AG04450 (cell line): ENCODE measurements at regions not wholly inside any gene's neighbourhood (a gene's known extent, or its start where the extent isn't known, plus 50 kb on each side); places are given as distances from the start of the nearest gene placed in this dataset.

ENCODE experiments used
- CTCF ChIA-PET: fragments of 300-600, 350-600 bp; formaldehyde crosslinking; extraction: SDS; loops from one replicate; lab custom pipeline; 2022; ENCODE audit warnings: antibody characterized with exemption, inconsistent platforms; lab: Charles Lee
- POLR2A ChIA-PET: fragments of 350-600 bp; formaldehyde crosslinking; extraction: SDS; loops from one replicate; lab custom pipeline; 2021; ENCODE audit warnings: antibody characterized with exemption, inconsistent platforms; lab: Yijun Ruan, JAX
- DNase-seq: peaks from one replicate; pipeline ENCODE4 v3.0.0-alpha.2; 2011; ENCODE audit warnings: low read depth, low spot score
- H3K27ac ChIP-seq: one replicate; pipeline ENCODE4 v1.5.1; 2012; ENCODE audit warnings: low read depth, low read length, control low read depth
- H3K27me3 ChIP-seq: one replicate; pipeline ENCODE4 v1.6.0; 2012; ENCODE audit warnings: low read length; ENCODE audit not compliant: control insufficient read depth, insufficient read depth
- H3K4me3 ChIP-seq: 2 replicates; pipeline ENCODE4 v1.5.1; 2011; ENCODE audit warnings: mild to moderate bottlenecking, low read depth, low read length, control low read depth
- H3K9me3 ChIP-seq: 2 replicates; pipeline ENCODE4 v1.5.1; 2012; ENCODE audit warnings: low read length; ENCODE audit not compliant: control insufficient read depth, insufficient read depth
- CTCF ChIP-seq: IDR thresholded peaks from 2 replicates; pipeline ENCODE4 v1.5.1; 2011; ENCODE audit warnings: low read depth, low read length, control low read depth, inconsistent platforms

GRCh38 chr22:47297261-47298016, 535.0 kb downstream of the TBC1D22A start:
- DNase-seq: no peak
- H3K27ac ChIP-seq: no peak overlapping the region
- no peak for TF ChIP-seq CTCF
- ChIA-PET POLR2A (no interaction called here), CTCF (no interaction called here)
- H3K9me3 ChIP-seq: peaks cover 17% of the 10 kb centered on the region
- no peak overlapping the region for H3K4me3 ChIP-seq
- H3K27me3 ChIP-seq: no peaks in the 10 kb centered on the region

- Histone ChIP-seq H3K4me3 (no peak overlapping the region), H3K27ac (no peak overlapping the region), H3K27me3 (no peaks in the 10 kb centered on the region), H3K9me3 (peaks cover 17% of the 10 kb centered on the region)
- ChIA-PET CTCF (interaction anchor here (0.6 to 0.7 kb wide), 2 partner anchors 10 to 11 kb away, joined by 3 to 5 read pairs; no protein-coding TSS in a partner anchor), POLR2A (no interaction called here)
- no peak for DNase-seq
- TF ChIP-seq CTCF: no peak
Measured at GRCh38 chr22:47296405-47297260, 534.2 kb downstream of the TBC1D22A start.

- ChIA-PET POLR2A (no interaction called here), CTCF (interaction anchor here (0.6 kb wide), 1 partner anchor 10 kb away, joined by 5 read pairs; no protein-coding TSS in a partner anchor)
- TF ChIP-seq CTCF: no peak
- Histone ChIP-seq H3K9me3 (peaks cover 19% of the 10 kb centered on the region), H3K27me3 (no peaks in the 10 kb centered on the region), H3K4me3 (no peak overlapping the region), H3K27ac (no peak overlapping the region)
- no peak for DNase-seq
Measured at GRCh38 chr22:47295982-47296381, 533.5 kb downstream of the TBC1D22A start.

DNA sequence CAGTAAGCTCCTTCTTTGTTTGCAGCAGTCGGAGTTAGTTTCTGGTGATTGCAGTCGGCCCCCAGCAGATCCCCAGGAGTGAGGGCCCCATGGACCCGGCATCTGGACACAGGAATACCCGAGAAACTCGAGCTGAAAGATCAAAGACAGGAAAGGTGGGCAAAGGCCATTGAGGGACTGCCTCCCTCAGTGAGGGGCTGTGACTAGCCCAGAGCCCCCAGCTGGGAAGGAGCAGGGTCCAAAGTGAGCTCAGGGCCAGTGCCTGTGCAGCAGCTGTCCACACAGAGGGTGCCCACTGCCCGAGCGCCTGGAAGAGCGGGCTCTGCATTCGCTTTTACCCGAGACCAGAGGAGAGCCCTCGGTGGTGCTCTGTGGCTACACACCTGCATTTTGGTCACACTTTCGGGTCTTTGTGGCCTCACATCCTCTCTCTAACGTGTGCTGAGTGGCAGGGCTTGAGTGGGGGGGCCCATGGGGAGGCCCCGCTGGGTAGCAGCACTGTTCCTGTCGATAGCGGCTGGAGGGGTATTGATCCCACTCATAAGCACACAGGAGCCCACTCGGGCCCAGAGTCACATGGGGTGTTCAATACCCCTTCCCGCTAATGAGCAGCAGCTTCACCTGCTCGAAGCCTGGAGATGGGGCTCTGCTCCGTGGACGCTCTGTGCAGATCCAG, 532.9 kb downstream of the TBC1D22A start:
- Histone ChIP-seq H3K9me3 (peaks cover 21% of the 10 kb centered on the region), H3K27ac (no peak overlapping the region), H3K27me3 (no peaks in the 10 kb centered on the region), H3K4me3 (no peak overlapping the region)
- POLR2A ChIA-PET: no interaction called here
- CTCF ChIA-PET: interaction anchor here (0.6 kb wide), 1 partner anchor 11 kb away, joined by 5 read pairs; no protein-coding TSS in a partner anchor
- DNase-seq: no peak
- no peak for TF ChIP-seq CTCF
